Fibroblast of skin of right quadriceps (primary cell): ENCODE measurements at regions not wholly inside any gene's neighbourhood (a gene's known extent, or its start where the extent isn't known, plus 50 kb on each side); places are given as distances from the start of the nearest gene placed in this dataset.

Source experiments
- DNase-seq: peaks from one replicate; pipeline ENCODE4 v3.0.0-alpha.2; 2013

DNA sequence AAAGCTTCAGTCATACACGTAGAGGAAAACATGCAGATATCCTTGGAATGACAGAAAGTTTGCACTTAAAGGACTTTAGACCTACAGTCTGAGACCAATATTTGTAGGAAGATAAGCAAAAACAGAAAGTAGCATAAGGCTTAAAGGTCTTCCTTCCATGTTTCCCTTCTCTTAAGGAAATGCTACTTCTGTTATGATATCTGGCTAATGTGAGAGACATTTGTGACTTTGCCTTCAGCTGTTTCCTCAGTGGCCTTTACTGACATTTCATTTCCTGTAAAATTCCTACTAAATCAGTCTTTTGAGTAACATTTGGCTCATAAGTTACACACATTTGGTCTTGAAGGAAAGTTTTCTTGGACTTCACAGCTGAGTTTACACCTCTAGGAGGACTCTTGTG lies 713.4 kb downstream of the TBC1D32 start:
- DNase-seq = no peak

DNA sequence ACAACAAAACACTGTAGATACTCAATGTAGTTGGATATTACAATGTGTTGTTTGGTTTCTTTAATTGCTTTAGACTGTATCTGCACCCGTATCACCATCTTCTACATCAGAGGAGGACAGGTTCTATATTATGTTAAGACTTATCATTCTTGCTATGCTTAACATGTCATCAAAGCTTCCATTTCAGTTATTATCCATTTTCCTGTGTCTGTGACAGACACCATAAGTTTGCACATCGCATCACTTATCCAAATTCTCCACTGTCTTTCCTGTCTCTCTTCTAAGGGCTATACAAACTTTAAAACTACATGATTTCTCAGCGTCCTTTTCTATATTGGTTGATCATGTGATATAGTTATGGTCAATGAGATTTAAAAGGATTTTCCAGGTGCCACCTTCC lies 719.0 kb downstream of the TBC1D32 start:
- DNase-seq = no peak

DNA sequence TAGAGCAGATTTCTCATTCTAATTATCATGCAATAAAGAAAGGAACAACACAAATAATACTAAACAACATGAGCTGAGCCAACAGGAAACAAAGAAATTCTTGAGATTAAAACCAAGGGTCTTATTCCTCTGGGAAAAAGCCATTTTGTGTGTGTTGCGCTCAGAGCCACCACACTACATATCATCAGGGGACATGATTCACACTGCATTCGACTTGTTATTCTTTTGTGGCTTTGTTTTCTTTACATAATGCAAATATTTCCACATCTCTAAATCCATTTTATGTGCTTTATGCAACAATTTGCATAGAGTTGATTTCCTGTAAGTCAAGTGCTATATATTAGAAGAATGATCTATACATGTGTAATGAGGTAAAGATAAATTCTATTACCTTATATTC lies 719.6 kb downstream of the TBC1D32 start:
- peak; percentile 0 for DNase-seq

DNA sequence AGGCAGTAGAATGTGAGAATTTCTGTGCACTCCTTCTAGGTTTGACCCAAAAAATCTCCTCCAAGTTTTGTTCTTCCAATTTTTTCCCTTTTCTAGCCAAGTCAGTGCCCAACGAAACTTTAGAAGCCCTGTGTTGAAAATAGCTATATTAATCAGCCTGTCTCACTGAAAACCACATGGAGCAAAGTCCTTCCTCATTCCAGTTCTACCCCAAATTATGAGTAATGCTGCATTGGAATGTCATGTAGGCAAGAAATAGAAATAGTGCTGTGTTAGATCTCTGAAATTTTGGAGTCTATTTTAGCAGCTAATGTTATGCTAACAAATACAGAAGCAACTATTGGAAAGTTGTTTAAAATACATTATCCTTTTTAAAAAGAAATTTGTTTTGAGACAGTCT lies 725.5 kb downstream of the TBC1D32 start:
- DNase-seq = peak; percentile 75

DNA sequence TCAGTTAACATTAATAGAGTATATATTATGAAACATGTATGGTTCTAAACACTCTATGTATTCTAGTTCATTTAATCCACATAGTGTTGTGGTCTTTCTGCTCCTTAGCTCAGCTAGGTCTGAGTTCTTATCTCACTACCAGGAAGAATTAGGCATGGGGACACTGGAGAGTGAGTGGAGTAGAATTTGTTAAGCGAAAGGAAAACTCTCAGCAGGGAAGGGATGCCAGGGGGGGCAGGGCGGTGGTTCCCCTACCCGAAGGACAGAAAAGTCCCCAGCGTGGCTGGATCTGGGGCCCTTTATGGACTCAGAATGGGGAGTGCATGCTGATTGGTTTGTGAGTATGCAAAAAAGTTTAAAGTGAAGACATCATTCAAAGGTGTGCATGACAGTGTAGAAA lies 727.5 kb downstream of the TBC1D32 start:
- DNase-seq = no peak

DNA sequence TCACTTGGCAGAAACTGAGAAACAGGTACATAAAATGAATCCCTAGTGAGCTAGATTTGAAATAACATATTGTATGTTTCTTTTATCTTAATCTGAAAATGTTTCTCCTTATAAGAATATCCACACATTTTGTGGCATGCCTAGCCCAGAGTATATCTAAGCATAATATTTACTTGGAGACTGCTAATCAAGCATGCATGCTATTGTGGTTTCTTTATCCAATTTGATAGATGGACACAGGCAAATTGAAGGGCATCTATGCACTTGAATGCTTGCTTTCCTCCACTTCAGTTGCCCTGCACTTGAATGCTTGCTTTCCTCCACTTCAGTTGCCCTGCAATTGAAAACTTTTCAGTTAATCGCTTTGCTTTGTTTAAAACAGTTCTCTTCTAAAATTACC lies 729.8 kb downstream of the TBC1D32 start:
- DNase-seq = no peak

DNA sequence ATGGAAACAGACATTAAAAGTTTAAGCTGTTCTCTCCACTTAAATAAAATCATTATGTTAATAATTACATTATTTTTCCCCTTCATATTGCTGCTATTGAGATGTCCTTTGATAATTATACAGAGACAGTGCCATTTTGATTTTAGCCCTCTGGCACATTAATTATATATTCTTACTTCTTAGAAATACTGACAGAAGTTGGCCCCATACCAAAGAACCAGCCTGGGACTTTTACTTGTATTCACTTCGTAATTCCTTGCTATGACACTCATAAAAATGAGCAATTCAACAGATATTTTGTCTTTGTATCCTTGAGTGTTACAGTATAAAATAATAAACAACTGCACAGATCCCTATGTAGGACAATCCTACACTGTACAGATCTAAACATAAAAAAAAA lies 743.7 kb downstream of the TBC1D32 start:
- no peak for DNase-seq

DNA sequence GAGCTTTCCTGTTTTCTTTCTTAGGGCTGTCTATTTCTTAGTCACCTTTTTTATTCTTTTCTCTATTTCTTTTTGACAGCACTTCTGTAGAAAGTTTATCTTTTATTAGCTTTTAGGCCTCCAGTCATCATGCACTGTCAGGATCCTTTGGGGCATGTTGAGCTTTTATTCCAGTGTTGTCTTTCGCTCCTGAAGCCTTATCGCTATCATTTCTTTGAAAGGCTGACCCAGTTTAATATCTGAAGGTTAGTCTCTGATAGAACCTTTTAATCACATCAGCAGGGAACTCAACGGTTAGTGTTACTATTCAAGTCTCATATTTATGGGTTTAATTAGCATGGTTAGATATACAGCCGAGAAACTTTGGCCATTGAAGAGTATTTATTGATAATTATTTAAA lies 745.9 kb downstream of the TBC1D32 start:
- DNase-seq = no peak

DNA sequence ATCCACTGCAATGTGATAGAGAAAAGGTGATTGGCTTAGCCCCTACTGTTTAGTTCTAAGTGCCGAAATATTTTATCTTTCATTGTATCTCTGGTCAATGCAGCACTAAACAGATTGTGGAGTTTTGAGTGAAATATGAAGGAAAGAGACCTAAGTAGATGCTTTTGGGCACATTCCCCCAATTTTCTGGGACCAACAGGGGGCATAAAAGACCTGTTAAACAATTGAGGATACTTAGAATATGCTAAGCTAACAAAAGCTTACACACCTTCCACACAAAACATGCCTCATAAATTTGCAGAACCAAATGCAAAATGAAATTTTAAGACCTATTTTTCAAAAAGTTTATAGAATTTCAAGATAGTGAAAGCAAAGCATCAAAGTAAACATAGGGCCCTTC lies 746.9 kb downstream of the TBC1D32 start:
- DNase-seq = no peak

DNA sequence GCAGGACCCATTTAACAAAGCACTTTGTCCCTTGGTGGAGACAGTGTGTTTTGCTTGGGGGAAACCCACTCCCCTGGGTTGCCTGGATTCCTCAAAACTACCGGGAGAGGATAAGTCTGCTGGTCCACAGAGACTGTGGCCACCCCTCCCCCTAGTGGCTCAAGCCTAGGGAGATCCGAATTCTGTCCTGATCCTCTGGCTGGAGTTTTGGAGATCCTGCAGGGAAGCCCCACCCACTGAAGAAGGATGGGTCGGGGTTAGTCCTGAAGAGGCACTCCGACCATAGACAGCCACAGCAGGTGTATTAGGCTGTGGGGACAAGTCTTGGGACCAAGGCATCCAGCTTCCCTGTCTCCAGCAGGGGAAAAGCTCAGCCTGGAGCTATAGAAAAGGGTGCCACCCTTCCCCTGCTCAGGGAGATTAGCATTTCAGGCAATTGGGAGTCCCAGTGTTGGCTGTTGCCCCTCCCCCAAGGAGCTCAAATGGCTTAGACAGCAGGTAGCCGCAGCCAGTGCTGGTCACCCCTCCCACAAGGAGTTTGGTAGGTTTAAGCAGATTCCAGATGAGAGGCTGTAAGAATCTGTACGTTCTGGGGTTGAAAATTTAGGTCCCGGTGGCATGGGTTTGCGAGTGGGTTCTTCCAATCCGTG lies 750.0 kb downstream of the TBC1D32 start:
- no peak for DNase-seq

DNA sequence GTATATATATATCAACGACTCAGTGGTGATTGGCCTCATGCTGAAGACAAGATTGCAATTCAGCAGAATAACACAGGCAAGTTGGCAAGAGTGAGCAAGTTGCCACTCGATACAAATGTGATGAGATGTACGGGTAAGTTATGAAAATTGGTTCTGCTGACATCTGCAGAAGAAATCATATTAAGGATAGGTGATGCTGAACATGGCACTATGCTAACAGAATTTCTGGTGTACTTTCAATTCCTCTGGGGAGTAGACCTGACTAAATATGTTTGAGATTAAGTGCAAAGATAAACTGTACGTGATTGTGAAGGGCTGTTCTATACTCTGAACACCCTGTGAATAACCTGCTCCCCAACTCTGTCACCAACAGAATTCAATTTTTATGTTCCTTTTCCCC lies 758.2 kb downstream of the TBC1D32 start:
- DNase-seq = no peak

DNA sequence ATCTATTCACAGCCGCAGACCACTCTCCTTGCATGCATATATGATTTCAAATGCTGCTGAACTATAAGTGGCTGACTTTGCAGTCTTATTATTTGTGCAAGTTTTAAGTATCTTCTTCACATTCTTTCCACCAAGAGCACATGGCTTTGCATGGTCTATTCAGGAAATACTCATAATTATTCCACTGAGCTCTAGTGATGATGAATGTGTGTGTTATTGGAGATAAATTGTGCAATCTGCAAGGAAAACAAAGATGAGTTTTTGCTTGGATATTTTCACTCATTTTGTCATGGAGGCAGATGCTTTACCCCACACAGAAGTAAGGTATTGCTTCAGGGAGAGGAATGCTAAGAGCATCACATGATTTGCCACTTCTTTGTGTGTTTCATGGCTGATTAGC lies 764.6 kb downstream of the TBC1D32 start:
- peak; percentile 18 for DNase-seq

DNA sequence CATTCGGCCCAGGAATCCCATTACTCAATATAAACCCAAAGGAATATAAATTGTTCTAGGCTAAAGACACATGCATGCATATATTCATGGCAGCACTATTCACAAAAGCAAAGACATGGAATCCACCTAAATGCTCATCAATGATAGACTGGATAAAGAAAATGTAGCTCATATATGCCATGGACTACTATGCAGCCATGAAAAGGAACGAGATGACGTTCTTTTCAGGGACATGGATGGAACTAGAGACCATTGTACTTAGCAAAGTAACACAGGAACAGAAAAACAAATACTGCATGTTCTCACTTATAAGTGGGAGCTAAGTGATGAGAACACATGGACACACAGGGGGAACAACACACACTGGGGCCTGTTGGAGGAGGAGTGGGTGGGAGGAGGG lies 769.5 kb downstream of the TBC1D32 start:
- no peak for DNase-seq

DNA sequence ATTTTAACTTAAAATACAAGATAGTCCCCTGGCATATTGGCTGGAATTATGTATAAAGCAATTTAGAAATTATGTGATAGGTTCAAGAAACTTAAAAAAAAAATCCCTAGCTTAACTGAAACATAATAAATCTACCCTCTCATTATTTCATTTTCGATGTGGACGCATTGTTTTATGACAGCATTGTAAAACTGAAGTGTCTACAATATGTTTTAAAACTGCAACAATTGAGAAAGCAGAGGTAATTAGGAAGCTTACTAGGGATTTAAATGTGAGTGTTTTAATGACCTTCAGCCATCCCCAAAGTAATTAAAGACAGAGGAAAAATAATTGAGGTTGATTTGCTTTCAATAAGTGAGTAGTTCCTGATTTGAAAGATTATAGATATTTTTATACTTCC lies 776.0 kb downstream of the TBC1D32 start:
- no peak for DNase-seq

DNA sequence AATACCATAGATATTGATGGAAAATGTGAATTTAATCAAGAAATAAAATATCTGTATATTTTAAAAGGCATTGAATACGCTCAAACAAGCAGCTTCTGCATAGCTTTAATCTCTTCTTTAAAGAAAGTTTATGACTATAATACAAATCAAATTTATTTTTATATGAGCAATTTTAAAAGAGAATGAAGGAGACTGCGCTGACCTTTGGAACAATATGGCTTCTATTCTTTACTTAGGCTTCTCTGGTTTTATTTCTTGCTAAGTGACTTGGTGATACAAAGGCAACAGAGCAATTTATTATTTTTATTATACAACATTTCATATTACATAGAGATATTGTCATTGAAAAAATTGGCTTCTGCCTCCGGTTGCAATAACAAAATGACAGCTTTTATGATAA lies 776.7 kb downstream of the TBC1D32 start:
- DNase-seq = no peak

DNA sequence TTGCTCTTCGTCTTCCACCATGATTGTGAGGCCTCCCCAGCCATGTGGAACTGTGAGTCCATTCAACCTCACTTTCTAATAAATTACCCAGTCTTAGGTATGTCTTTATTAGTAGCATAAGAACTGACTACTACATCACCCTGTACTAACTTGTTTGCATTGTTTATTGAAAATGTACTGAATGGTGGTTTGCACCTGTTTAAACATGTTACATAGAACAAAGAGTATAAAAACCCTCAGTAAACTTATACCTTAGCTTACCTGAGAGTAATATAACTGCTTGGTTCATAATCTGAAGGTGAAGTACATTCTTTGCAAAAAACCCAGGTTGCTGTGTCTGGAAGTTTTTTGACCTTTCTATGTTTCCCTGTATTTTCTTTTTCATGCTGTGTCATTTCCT lies 777.8 kb downstream of the TBC1D32 start:
- no peak for DNase-seq

DNA sequence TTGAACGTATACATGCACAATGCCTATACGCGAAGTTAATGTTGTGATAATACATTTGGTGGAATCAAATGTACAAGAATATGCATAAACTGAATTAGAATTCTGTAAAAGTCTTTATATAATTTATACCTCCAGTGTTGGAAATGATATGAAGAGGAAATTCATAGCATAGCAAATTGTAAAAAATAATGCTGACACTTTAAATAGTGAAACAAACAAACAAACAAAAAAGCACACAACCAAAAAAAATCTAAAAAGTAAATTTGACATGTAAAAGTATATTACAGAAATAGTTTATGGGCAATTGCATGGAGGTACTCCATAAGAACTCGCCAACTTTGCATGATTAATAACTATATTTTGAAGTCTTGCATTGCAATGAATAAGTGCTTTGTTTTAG lies 780.9 kb downstream of the TBC1D32 start:
- no peak for DNase-seq

DNA sequence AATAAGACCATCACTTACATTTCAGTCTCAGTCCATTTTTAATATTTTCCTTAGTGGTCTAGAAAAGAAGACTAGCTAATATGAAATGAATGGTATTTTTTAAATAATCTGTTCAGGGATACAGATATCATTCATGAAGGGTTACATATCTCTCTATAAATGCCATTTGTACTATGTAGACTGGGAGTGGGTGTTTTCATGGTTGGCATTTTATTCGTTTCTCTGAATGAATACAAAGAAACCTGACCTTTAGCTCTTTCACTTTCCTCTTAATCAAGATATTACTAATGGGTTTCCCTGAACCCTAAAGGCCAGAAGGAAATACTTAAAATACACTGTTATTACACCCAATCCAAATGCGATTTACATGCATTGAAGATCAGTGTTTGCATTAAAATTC lies 788.9 kb downstream of the TBC1D32 start:
- DNase-seq = no peak

DNA sequence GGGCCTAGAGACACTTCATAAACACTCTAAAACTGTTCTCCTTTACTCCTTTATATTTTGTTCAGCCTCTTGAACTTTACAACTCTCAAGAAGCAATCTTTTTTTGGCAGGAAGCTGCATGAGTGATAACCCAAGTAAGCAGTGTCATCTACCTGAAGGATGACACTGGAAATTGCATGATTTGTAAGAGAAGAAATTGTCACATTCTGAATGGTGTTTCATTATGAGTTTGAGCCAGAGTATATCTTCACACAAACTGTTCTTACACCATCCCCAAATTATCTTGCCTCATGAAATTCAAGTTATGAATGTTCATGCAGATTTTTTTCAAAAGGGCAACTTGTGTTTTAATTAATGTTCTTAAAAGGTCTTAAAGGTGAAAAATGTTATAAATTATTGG lies 799.3 kb downstream of the TBC1D32 start:
- DNase-seq = no peak

DNA sequence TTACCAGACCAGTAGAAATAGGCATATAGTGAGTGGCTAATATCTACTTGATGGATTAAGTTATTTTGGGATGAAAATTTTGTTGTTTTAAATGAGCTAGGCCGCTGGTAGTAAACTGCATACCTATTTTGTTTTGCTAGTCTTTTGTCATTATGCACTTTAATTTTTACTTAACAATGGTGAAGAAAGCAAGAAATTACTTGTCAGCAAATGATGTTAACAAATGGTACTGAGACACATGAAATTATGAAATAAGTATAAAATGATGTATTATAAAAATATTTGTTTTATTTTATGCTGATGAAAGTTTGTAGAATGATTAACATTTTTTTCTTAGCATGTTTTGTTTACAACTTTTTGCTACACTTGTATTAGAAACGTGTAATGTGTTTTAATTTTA lies 807.7 kb downstream of the TBC1D32 start:
- no peak for DNase-seq

DNA sequence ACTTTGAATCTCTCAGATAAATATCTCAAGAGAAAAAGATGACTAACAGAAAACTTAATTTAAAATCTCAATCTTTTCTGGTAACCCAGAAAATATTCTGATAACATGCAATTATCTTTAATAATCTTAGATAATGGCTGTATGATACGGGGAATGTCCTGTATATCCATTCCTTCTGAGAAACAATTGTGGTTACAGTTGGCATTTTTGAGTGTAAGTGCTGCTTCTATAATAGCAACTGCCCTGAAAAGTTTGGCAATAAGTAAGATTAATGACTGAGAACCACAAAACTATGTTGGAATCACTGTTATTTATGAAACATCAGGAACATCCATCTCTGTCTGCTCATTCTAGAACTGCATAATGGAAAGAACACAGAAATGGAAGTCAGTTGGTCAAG lies 819.7 kb downstream of the TBC1D32 start:
- DNase-seq = no peak

DNA sequence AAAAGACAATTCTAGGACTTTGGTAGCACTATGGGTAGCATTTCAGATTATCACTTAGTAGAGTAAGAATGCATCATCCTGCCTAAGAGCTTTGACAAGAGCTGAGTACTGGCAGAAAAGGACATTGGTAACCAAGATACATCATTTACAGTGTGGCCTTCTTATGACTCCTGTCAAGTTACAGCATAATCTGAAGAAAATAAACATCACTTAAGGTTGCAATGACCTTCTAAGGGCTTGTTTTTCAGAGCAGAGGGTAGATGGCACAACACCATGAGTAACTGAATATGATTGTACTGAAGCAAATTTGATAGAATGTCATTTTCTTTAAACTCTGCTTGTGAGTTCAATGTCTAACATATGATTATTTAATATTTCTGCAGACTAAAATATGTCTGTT lies 822.6 kb downstream of the TBC1D32 start:
- no peak for DNase-seq

DNA sequence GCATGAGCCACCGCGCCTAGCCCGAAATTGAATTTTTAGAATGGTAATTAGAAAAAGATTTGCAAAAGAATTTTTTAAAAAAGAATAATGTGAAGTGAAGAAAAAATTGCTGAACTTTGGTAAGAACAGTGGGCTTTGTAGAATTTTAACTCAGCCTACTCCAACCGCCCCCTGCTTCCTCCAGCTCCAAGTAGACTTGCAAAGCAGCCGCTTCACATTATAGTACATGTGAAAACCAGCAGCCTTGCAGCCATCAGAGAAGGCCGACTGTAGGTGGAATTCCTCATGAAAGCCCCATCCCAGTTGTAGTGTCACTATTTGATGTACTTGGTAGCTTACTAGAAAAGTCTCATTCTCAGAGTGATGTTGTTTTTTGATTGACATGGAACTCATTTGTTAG lies 835.6 kb downstream of the TBC1D32 start:
- DNase-seq = no peak

DNA sequence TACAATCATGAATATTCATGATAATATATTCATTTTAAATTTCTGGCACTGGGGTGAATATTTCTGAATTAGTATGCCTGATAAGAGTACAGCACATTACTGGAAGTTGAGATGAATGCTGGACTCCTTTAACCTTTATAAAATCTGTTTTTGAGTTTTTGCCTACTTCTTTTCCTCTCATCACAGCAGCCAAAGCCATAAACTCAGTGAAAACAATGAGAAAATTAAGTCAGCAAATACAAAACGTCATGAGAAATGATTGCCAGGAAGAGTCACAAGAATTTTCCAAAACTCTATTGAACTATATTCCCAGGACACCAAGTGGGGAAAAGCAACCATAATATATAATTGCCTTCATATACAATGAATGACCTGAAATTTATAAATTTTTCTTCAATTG lies 837.6 kb downstream of the TBC1D32 start:
- no peak for DNase-seq

DNA sequence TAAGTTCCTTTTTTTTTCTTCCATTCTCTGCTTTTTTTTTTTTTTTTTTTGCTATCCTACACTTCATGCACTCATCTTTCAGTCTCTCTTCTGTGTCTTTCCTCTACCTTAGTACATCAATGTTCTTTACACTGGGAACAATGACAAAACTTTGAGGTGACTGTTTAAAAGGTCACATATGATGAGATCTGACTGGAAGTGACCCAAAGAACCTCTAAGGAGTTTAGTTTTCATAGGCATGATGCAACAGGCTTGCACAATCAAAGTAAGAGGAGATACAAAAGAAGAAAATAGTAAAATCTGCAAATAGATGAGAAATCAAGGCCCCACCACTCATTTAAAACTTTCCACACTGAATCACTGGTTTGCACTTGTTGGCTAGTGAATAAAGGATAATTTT lies 840.8 kb downstream of the TBC1D32 start:
- no peak for DNase-seq

DNA sequence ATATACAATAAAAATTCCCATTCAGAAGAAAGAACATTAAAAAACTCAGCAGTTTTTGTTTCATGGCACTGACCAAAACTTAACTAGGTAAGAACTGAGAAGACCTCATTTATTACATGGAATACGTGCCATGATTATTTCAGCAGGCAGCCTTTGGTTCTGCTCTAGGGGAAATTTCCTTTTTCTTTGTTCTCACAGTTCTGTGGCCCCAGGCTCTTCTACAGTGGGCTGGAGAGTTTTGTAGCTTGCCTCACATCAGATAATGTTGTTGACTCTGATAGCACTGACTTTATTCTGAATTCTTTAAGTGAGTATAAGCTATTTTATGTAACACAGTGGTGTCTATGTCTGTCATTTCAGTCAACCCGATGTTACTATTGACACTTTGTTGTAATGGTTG lies 844.3 kb downstream of the TBC1D32 start:
- no peak for DNase-seq
